Naive thymus-derived CD4-positive, alpha-beta T cell (primary cell): ENCODE measurements at regions not wholly inside any gene's neighbourhood (a gene's known extent, or its start where the extent isn't known, plus 50 kb on each side); places are given as distances from the start of the nearest gene placed in this dataset.

Experiments used
- ATAC-seq: fragments of 150-1000 bp; cut with Tn5 transposase; 2 replicates; pipeline ENCODE4 v1.10.0; 2021; ENCODE audit warnings: mild to moderate bottlenecking, moderate library complexity
- CTCF ChIA-PET: fragments of 350-600 bp; sonication (Branson Sonifier 250); formaldehyde crosslinking; loops from one replicate; lab custom pipeline; 2021; ENCODE audit warnings: antibody characterized with exemption; lab: Charles Lee
- POLR2A ChIA-PET: fragments of 350-600 bp; sonication (Branson Sonifier 250); formaldehyde crosslinking; loops from one replicate; lab custom pipeline; 2021; ENCODE audit warnings: antibody characterized with exemption, inconsistent platforms; lab: Charles Lee
- DNase-seq, 9 donors: peaks; one replicate each; pipeline versions ENCODE4 v3.0.0 to v3.0.0-alpha.2; 2020 to 2022; ENCODE audit warnings: mixed read lengths in 1 of 9
- H3K27ac ChIP-seq: one replicate; pipeline ENCODE4 v1.7.0; 2013; ENCODE audit warnings: mild to moderate bottlenecking, low read depth, low read length, moderate library complexity
- H3K27me3 ChIP-seq, 2 donors: one replicate each; pipeline ENCODE4 v1.7.0; 2013; ENCODE audit warnings: low read length in 2 of 2, mild to moderate bottlenecking in 2 of 2, moderate library complexity in 2 of 2; ENCODE audit not compliant: control insufficient read depth in 2 of 2, insufficient read depth in 2 of 2
- H3K36me3 ChIP-seq, 3 experiments: 1 replicate in 2 of 3; 2 replicates in 1 of 3; pipeline ENCODE4 v1.7.0; 2013; ENCODE audit warnings: low read length in 3 of 3, mild to moderate bottlenecking in 3 of 3, moderate library complexity in 1 of 3; ENCODE audit not compliant: insufficient read depth in 3 of 3, control insufficient read depth in 2 of 3
- H3K4me1 ChIP-seq, 2 donors: one replicate each; pipeline ENCODE4 v1.7.0; 2013; ENCODE audit warnings: low read length in 2 of 2, mild to moderate bottlenecking in 2 of 2, moderate library complexity in 1 of 2; ENCODE audit not compliant: control insufficient read depth in 2 of 2, insufficient read depth in 2 of 2
- H3K4me3 ChIP-seq: 2 replicates; pipeline ENCODE4 v1.7.0; 2013; ENCODE audit warnings: mild to moderate bottlenecking, low read length
- H3K9me3 ChIP-seq, 3 experiments: 1 replicate in 2 of 3; 2 replicates in 1 of 3; pipeline ENCODE4 v1.7.0; 2013; ENCODE audit warnings: low read length in 3 of 3; ENCODE audit not compliant: control insufficient read depth in 2 of 3
- H3K27ac Mint-ChIP-seq, 9 donors: one replicate each; pipeline ENCODE4 v1.8.0; 2020 to 2022; ENCODE audit warnings: mixed read lengths in 9 of 9, mild to moderate bottlenecking in 8 of 9, moderate library complexity in 5 of 9, inconsistent platforms in 2 of 9
- H3K27me3 Mint-ChIP-seq, 5 donors: one replicate each; pipeline ENCODE4 v1.8.0; 2021 to 2022; ENCODE audit warnings: mixed read lengths in 5 of 5, mild to moderate bottlenecking in 1 of 5
- H3K36me3 Mint-ChIP-seq, 5 donors: one replicate each; pipeline ENCODE4 v1.8.0; 2020 to 2022; ENCODE audit warnings: mixed read lengths in 5 of 5, mild to moderate bottlenecking in 3 of 5, inconsistent platforms in 1 of 5
- H3K4me1 Mint-ChIP-seq, 7 donors: one replicate each; pipeline ENCODE4 v1.8.0; 2020 to 2022; ENCODE audit warnings: mixed read lengths in 7 of 7, mild to moderate bottlenecking in 3 of 7, inconsistent platforms in 1 of 7
- H3K4me3 Mint-ChIP-seq, 10 donors: one replicate each; pipeline ENCODE4 v1.8.0; 2020 to 2022; ENCODE audit warnings: mild to moderate bottlenecking in 10 of 10, mixed read lengths in 10 of 10, moderate library complexity in 6 of 10, inconsistent platforms in 2 of 10
- H3K9me3 Mint-ChIP-seq, 11 donors: one replicate each; pipeline ENCODE4 v1.8.0; 2020 to 2022; ENCODE audit warnings: mixed read lengths in 11 of 11, mild to moderate bottlenecking in 4 of 11, inconsistent platforms in 1 of 11, moderate library complexity in 1 of 11
- intact Hi-C, 2 donors: fragments of 100-400 bp; cut with micrococcal nuclease; formaldehyde crosslinking; loops; one replicate each; pipeline ENCODE4 v1.15.1; 2023

DNA sequence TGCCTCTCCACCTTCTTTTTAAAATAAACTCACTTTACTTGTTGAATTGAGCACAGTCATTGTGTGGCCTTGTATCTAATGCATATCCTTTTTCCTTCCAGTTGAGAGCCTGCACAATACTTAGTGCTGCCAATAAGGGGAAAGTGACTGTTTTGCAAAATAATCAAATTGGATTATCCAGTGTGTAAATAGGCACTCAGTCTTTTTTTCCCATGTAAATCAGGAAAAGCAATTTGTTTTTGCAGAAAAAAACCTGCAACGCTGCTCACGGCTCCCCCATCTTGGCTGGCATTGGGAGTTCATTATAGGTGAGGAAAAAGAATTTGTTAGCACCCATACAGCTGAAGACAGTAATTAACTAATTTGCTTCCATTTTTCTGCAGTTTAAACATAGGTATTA is 299.9 kb downstream of the CSNK1G3 start:
- no peaks in the 10 kb centered on the region for H3K36me3 ChIP-seq
- peaks cover 0 to 4% (median 0%) of the 10 kb centered on the region in 11 donors for H3K9me3 Mint-ChIP-seq
- H3K4me1 ChIP-seq: no peaks in the 10 kb centered on the region
- ChIA-PET POLR2A (no interaction called here), CTCF (no interaction called here)
- H3K36me3 Mint-ChIP-seq: no peaks in the 10 kb centered on the region
- H3K4me3 Mint-ChIP-seq: no peak overlapping the region
- H3K9me3 ChIP-seq: no peaks in the 10 kb centered on the region
- no peaks in the 10 kb centered on the region for H3K4me1 Mint-ChIP-seq
- no peaks in the 10 kb centered on the region for H3K27me3 ChIP-seq
- DNase-seq (no peak), ATAC-seq (no peak)
- H3K27ac ChIP-seq: no peak overlapping the region
- intact Hi-C loops: no loop called here
- no peak overlapping the region for H3K4me3 ChIP-seq
- H3K27ac Mint-ChIP-seq: no peak overlapping the region
- no peaks in the 10 kb centered on the region for H3K27me3 Mint-ChIP-seq

GRCh38 chr5:123810746-123811340 is 298.9 kb downstream of the CSNK1G3 start:
- CTCF ChIA-PET: no interaction called here

GRCh38 chr5:123810253-123810652 is 298.3 kb downstream of the CSNK1G3 start:
- no peaks in the 10 kb centered on the region for H3K27me3 ChIP-seq
- Mint-ChIP-seq H3K36me3 (no peaks in the 10 kb centered on the region), H3K9me3 (peaks cover 0 to 4% (median 0%) of the 10 kb centered on the region in 11 donors), H3K4me1 (no peaks in the 10 kb centered on the region), H3K4me3 (no peak overlapping the region), H3K27me3 (no peaks in the 10 kb centered on the region), H3K27ac (no peak overlapping the region)
- H3K27ac ChIP-seq: no peak overlapping the region
- ATAC-seq (no peak), DNase-seq (no peak)
- no peak overlapping the region for H3K4me3 ChIP-seq
- CTCF ChIA-PET: no interaction called here
- POLR2A ChIA-PET: no interaction called here
- intact Hi-C loops: no loop called here
- H3K4me1 ChIP-seq: no peaks in the 10 kb centered on the region
- no peaks in the 10 kb centered on the region for H3K36me3 ChIP-seq
- no peaks in the 10 kb centered on the region for H3K9me3 ChIP-seq

More at GRCh38 chr5:123810746-123811340, 298.9 kb downstream of the CSNK1G3 start:
- no peak for ATAC-seq
- no peak overlapping the region for H3K27ac Mint-ChIP-seq
- no peak for DNase-seq
- H3K36me3 ChIP-seq: no peaks in the 10 kb centered on the region
- H3K27me3 ChIP-seq: no peaks in the 10 kb centered on the region
- H3K4me1 Mint-ChIP-seq: no peaks in the 10 kb centered on the region
- no peak overlapping the region for H3K27ac ChIP-seq
- POLR2A ChIA-PET: no interaction called here
- no peaks in the 10 kb centered on the region for H3K27me3 Mint-ChIP-seq
- no peaks in the 10 kb centered on the region for H3K9me3 ChIP-seq
- H3K4me3 Mint-ChIP-seq: no peak overlapping the region
- peaks cover 0 to 4% (median 0%) of the 10 kb centered on the region in 11 donors for H3K9me3 Mint-ChIP-seq
- no peaks in the 10 kb centered on the region for H3K36me3 Mint-ChIP-seq
- no peaks in the 10 kb centered on the region for H3K4me1 ChIP-seq
- H3K4me3 ChIP-seq: no peak overlapping the region
- intact Hi-C loops: no loop called here

- H3K27ac ChIP-seq: no peak overlapping the region
- DNase-seq (no peak), ATAC-seq (no peak)
- H3K4me3 Mint-ChIP-seq: no peak overlapping the region
- H3K4me1 ChIP-seq: no peaks in the 10 kb centered on the region
- no peaks in the 10 kb centered on the region for H3K27me3 Mint-ChIP-seq
- intact Hi-C loops: no loop called here
- H3K27ac Mint-ChIP-seq: no peak overlapping the region
- no peaks in the 10 kb centered on the region for H3K4me1 Mint-ChIP-seq
- H3K27me3 ChIP-seq: no peaks in the 10 kb centered on the region
- ChIA-PET POLR2A (no interaction called here), CTCF (no interaction called here)
- H3K36me3 Mint-ChIP-seq: no peaks in the 10 kb centered on the region
- H3K36me3 ChIP-seq: no peaks in the 10 kb centered on the region
- no peaks in the 10 kb centered on the region for H3K9me3 ChIP-seq
- H3K9me3 Mint-ChIP-seq: peaks cover 0 to 4% (median 0%) of the 10 kb centered on the region in 11 donors
- H3K4me3 ChIP-seq: no peak overlapping the region
Observed at GRCh38 chr5:123809594-123810221, 297.7 kb downstream of the CSNK1G3 start.

DNA sequence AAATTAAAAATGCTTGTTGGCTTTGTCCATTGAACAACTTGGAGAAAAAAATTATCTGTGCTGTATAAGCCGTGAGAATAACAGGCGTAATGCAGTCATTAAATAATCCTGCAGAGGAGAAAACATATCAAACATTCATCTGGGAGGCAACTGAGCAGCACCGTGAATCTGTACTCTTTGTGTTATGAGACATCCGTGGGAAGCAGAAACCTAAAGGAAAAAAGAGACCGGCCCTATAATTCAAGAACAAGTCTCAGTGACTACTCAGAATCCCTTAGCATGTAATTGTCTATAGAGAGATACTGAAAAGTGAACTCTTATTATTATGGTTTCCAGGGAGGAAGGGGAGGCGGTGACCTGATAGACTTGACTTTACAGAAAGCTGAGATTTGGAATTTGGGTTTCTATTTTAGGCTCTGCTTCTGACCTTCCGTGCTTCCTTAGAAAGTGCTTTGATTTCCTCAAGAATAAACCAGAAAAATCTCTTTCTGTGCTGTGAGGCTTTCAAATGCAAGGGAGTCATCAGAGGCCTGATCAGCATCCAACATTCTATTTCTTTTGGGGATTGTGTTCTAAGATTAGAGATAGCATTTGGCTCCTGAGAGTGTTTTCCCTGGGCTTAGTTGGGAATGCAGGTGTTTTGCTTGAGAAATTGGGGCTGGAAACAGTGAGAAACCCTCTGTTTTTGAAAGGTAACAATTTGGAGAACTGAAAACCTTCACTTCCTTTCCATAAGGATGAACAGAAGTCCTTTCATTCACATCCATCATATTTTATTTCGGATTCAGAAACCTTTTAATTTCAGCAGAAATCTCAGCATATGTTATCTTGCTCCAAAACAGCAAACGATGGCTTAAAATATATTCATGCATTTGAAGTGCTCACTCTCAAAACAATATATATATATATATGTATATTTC is 296.7 kb downstream of the CSNK1G3 start:
- no peak overlapping the region for H3K27ac Mint-ChIP-seq
- H3K36me3 Mint-ChIP-seq: no peaks in the 10 kb centered on the region
- Histone ChIP-seq H3K27ac (no peak overlapping the region), H3K4me1 (no peaks in the 10 kb centered on the region), H3K9me3 (no peaks in the 10 kb centered on the region), H3K36me3 (no peaks in the 10 kb centered on the region), H3K27me3 (no peaks in the 10 kb centered on the region), H3K4me3 (no peak overlapping the region)
- ChIA-PET CTCF (no interaction called here), POLR2A (no interaction called here)
- H3K27me3 Mint-ChIP-seq: no peaks in the 10 kb centered on the region
- ATAC-seq: no peak
- intact Hi-C loops: no loop called here
- H3K9me3 Mint-ChIP-seq: peaks cover 0 to 4% (median 0%) of the 10 kb centered on the region in 11 donors
- no peak for DNase-seq
- H3K4me3 Mint-ChIP-seq: no peak overlapping the region
- no peaks in the 10 kb centered on the region for H3K4me1 Mint-ChIP-seq

DNA sequence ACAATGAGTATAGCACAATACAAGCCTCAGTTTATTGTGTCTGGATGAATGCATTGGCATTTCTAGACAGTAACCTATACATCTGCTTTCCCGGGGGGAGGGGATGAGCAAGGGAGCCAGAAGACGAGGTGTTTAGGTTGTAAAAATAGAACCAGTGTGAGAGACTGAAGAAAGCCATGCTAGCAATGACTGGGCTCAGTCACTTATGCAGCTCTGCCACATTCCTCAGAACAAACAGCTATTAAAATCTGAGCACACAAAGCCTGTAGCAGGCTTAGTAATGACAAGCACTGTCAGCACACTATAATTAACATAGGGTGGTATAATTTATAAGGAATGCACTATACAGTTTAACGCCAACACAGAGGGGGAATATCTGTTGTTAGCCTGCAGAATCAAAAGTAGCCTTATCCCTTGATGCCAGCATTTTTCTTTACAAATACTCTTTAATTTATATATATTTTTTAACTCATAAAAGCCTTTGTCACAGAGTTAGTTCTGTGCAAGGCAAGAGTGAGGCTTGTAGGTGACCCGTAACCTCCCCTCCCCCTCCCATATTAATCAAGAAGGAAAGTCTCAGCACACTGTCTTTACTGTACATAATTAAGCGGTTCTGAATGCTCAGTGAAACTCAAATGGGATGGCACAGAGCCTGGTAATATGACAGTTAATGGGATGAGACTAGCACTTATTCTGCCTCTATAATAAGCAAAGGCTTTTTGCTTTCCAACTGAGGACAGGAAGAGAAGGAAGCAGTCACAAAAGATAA is 295.4 kb downstream of the CSNK1G3 start:
- ChIA-PET CTCF (no interaction called here), POLR2A (no interaction called here)
- Histone ChIP-seq H3K4me3 (no peak overlapping the region), H3K4me1 (no peaks in the 10 kb centered on the region), H3K27me3 (no peaks in the 10 kb centered on the region), H3K36me3 (no peaks in the 10 kb centered on the region), H3K27ac (no peak overlapping the region), H3K9me3 (no peaks in the 10 kb centered on the region)
- Mint-ChIP-seq H3K27ac (no peak overlapping the region), H3K27me3 (no peaks in the 10 kb centered on the region), H3K36me3 (no peaks in the 10 kb centered on the region), H3K9me3 (peaks cover 0 to 8% (median 0%) of the 10 kb centered on the region in 11 donors), H3K4me3 (no peak overlapping the region), H3K4me1 (no peaks in the 10 kb centered on the region)
- ATAC-seq (no peak), DNase-seq (no peak)
- intact Hi-C loops: no loop called here
